ENCODE measurements at regions not wholly inside any gene's neighbourhood (a gene's known extent, or its start where the extent isn't known, plus 50 kb on each side); places are given as distances from the start of the nearest gene placed in this dataset.
"Not testable (repeated sequence)": the region's sequence is repeated elsewhere in the genome, so short reads cannot be mapped to it uniquely, and the experiment has no call there.

- not testable (repeated sequence) for H2AK5ac ChIP-seq (ENCODE audit: low read depth, low read length); H3K4ac ChIP-seq (replicated peaks; ENCODE audit: insufficient read length, low read depth, low read length); H2BK5ac ChIP-seq (ENCODE audit: low read depth, low read length); H3K79me2 ChIP-seq (ENCODE audit: control insufficient read depth in 1 of 2, insufficient read depth in 2 of 2, low read length in 2 of 2); H3K9ac ChIP-seq (replicated peaks in 1 of 4; ENCODE audit: extremely low read depth in 1 of 4, low read depth in 3 of 4, low read length in 3 of 4); H2BK20ac ChIP-seq (ENCODE audit: low read length); H2BK12ac ChIP-seq (ENCODE audit: low read depth, low read length); H3K18ac ChIP-seq (ENCODE audit: extremely low read depth, low read length); H4K91ac ChIP-seq (replicated peaks; ENCODE audit: insufficient read length, low read length); H3K23me2 ChIP-seq (ENCODE audit: low read depth, low read length); FAIRE-seq; H3K4me1 ChIP-seq (replicated peaks in 1 of 4; ENCODE audit: control insufficient read depth in 3 of 4, insufficient read depth in 4 of 4, low read length in 3 of 4); H3K56ac ChIP-seq (replicated peaks; ENCODE audit: insufficient read length, low read depth, low read length); H3K4me2 ChIP-seq (ENCODE audit: insufficient read depth in 1 of 2, low read depth in 2 of 2, low read length in 2 of 2); H3K27me3 ChIP-seq (replicated peaks in 1 of 4; ENCODE audit: control insufficient read depth in 3 of 4, extremely low read depth in 1 of 4, insufficient read depth in 3 of 4, low read length in 3 of 4); H4K20me1 ChIP-seq (replicated peaks in 1 of 2; ENCODE audit: control insufficient read depth in 1 of 2, insufficient read depth in 2 of 2, low read length in 2 of 2); H2AFZ ChIP-seq (ENCODE audit: low read length); H2BK15ac ChIP-seq (ENCODE audit: low read length); H3K4me3 ChIP-seq (ENCODE audit: extremely low read depth in 1 of 4, insufficient read depth in 2 of 4, low read depth in 3 of 4, low read length in 4 of 4); H3K23ac ChIP-seq (ENCODE audit: insufficient read length); H4K8ac ChIP-seq (ENCODE audit: extremely low read depth, insufficient read depth, low read length); H2BK120ac ChIP-seq (replicated peaks; ENCODE audit: low read depth, low read length); H3K14ac ChIP-seq (ENCODE audit: insufficient read length); H4K5ac ChIP-seq (ENCODE audit: insufficient read length, low read depth, low read length); H3K27ac ChIP-seq (ENCODE audit: low read depth, low read length); H3K36me3 ChIP-seq (ENCODE audit: control insufficient read depth in 2 of 4, insufficient read depth in 4 of 4, low read length in 3 of 4); H3K79me1 ChIP-seq (ENCODE audit: low read depth, low read length); DNase-seq (ENCODE audit: low read depth in 1 of 2, low spot score in 2 of 2)
- 92% methylated on average over 6 of the region's 6 CpGs; no CpG with 5 or more reads in 1 of the 2 experiments for WGBS, 2 experiments (ENCODE audit: extremely low coverage in 1 of 2, insufficient coverage in 1 of 2, insufficient read length in 1 of 2, insufficient replicate concordance in 2 of 2, low coverage in 1 of 2, low lambda C conversion rate in 2 of 2, missing lambda C conversion rate in 1 of 2)
- H3K9me3 ChIP-seq (ENCODE audit: insufficient read depth in 2 of 2, low read depth in 1 of 2, low read length in 1 of 2) = peaks cover 5 to 25% of the 10 kb centered on the region in 2 experiments; a peak in 2 of 4 replicates
- ChIA-PET CTCF (ENCODE audit: partially characterized antibody) (interaction anchor here (1.2 to 2.3 kb wide), 4 partner anchors 15 to 26 kb away, joined by 4 to 17 read pairs (median 6); no protein-coding TSS in a partner anchor), POLR2A (ENCODE audit: partially characterized antibody) (interaction anchor here (1.2 kb wide), 1 partner anchor 46 kb away, joined by 3 read pairs; no protein-coding TSS in a partner anchor)
Observed at GRCh38 chr15:24802624-24803023, 127.0 kb downstream of the NPAP1 start.
